ENCODE measurements at regions not wholly inside any gene's neighbourhood (a gene's known extent, or its start where the extent isn't known, plus 50 kb on each side); places are given as distances from the start of the nearest gene placed in this dataset.

DNA sequence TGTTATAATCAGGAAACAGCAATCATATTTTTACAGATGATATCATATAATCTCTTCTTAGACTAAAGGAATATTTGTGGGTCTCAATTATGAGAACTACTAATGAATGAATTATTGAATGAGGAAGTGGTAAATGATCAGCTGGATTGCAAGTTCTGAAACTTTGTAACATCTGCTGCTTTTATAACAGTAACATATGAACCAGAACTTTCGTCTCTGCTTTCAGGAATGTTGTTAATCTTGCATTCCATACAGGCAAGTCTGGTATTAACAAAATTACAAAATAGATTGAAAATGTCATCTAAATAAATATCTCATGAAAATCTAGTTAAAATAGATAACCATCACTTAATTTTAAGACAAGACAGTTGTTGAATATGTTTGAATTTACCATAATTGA is 110.5 kb upstream of the COL11A1 start:
- H3K27ac ChIP-seq: no peak overlapping the region
- TF ChIP-seq POLR2A (IDR thresholded peaks at IDR 0.05): no peak
- TF ChIP-seq EP300 (IDR thresholded peaks at IDR 0.05): no peak
- TF ChIP-seq, protein P1, sequence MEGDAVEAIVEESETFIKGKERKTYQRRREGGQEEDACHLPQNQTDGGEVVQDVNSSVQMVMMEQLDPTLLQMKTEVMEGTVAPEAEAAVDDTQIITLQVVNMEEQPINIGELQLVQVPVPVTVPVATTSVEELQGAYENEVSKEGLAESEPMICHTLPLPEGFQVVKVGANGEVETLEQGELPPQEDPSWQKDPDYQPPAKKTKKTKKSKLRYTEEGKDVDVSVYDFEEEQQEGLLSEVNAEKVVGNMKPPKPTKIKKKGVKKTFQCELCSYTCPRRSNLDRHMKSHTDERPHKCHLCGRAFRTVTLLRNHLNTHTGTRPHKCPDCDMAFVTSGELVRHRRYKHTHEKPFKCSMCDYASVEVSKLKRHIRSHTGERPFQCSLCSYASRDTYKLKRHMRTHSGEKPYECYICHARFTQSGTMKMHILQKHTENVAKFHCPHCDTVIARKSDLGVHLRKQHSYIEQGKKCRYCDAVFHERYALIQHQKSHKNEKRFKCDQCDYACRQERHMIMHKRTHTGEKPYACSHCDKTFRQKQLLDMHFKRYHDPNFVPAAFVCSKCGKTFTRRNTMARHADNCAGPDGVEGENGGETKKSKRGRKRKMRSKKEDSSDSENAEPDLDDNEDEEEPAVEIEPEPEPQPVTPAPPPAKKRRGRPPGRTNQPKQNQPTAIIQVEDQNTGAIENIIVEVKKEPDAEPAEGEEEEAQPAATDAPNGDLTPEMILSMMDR (IDR thresholded peaks at IDR 0.05): no peak
- H3K36me3 ChIP-seq: no peaks in the 10 kb centered on the region
- intact Hi-C loops (cut with DNase I): no loop called here
- no peaks in the 10 kb centered on the region for H3K27me3 ChIP-seq
- no peaks in the 10 kb centered on the region for H3K4me1 ChIP-seq (ENCODE audit: insufficient read depth)
- no peak overlapping the region for H3K4me3 ChIP-seq
- no peak for DNase-seq
- no peaks in the 10 kb centered on the region for H3K9me3 ChIP-seq
- 20 to 28% (median 28%) methylated on average over 1 of the region's 1 CpG for WGBS, 3 donors

DNA sequence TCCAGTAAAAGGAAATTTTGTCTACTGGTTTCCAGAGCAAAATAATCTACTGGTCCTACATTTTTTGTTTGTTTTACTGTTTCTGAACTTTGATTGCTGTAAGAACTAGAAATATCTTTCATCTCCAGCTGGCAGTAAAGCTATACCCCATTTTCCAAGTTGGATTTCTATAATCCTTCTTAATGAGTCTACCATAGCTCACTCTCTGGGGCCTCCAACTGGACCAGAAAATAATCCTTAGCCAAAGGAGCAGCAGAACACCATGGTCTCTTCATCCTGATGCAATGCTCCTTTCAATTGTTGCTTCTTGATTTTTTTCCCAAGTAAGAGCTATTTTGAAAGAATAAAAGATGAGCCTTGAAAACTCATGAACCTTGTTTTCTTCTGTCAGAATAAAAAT is 110.0 kb upstream of the COL11A1 start:
- DNase-seq: no peak
- intact Hi-C loops (cut with DNase I): no loop called here
- H3K27me3 ChIP-seq: no peaks in the 10 kb centered on the region
- H3K9me3 ChIP-seq: no peaks in the 10 kb centered on the region
- H3K4me1 ChIP-seq (ENCODE audit: insufficient read depth): no peaks in the 10 kb centered on the region
- H3K4me3 ChIP-seq: no peak overlapping the region
- TF ChIP-seq POLR2A (IDR thresholded peaks at IDR 0.05) (no peak), EP300 (IDR thresholded peaks at IDR 0.05) (no peak)
- TF ChIP-seq, protein P1 (IDR thresholded peaks at IDR 0.05): no peak
- H3K36me3 ChIP-seq: no peaks in the 10 kb centered on the region
- H3K27ac ChIP-seq: no peak overlapping the region

DNA sequence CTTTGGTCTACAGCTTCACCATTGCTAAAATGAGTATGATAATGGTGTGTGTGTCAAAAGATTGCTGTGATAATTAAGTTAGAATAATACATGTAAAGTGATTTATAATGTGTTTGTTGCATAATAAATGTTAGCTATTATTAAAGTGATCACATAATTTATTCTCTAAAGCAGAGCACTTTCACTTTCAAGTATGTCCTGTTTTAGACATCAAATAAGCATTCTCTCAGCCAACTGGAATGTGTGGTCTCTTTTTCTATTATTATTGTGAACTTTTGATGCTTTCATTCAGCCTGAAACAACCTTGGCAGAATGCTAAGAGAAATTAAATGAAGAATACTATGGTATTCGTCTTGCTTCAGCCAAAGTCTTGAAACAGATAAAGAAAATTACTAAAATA is 102.8 kb upstream of the COL11A1 start:
- TF ChIP-seq, protein P1 (IDR thresholded peaks at IDR 0.05): no peak
- TF ChIP-seq POLR2A (IDR thresholded peaks at IDR 0.05) (no peak), EP300 (IDR thresholded peaks at IDR 0.05) (no peak)
- no peaks in the 10 kb centered on the region for H3K4me1 ChIP-seq (ENCODE audit: insufficient read depth)
- H3K27me3 ChIP-seq: no peaks in the 10 kb centered on the region
- no peak overlapping the region for H3K4me3 ChIP-seq
- intact Hi-C loops (cut with DNase I): no loop called here
- no peaks in the 10 kb centered on the region for H3K9me3 ChIP-seq
- no peaks in the 10 kb centered on the region for H3K36me3 ChIP-seq
- WGBS, 3 donors: 3 to 4% (median 3%) methylated on average over 1 of the region's 1 CpG
- DNase-seq: no peak
- no peak overlapping the region for H3K27ac ChIP-seq

DNA sequence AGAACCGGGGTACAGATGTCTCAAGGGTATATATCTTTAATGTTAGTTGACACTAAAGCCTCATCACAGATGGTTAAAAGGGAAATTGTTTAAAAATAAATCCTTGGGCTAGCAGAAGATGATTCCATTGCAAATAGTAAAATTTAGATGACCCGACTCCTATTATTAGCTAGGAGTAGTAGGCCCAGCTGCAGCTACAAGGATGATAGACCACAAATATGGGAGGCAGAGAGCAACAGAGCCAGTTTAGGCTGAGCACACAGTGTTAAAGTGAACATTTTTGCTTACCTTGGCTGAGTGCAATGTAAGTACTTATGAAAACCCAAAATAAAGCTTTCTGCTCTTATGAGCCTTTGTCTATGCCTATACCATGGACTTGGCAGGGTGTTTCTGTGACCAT is 100.5 kb upstream of the COL11A1 start:
- H3K4me3 ChIP-seq: no peak overlapping the region
- intact Hi-C loops (cut with DNase I): no loop called here
- TF ChIP-seq EP300 (IDR thresholded peaks at IDR 0.05): no peak
- TF ChIP-seq, protein P1 (IDR thresholded peaks at IDR 0.05): no peak

DNA sequence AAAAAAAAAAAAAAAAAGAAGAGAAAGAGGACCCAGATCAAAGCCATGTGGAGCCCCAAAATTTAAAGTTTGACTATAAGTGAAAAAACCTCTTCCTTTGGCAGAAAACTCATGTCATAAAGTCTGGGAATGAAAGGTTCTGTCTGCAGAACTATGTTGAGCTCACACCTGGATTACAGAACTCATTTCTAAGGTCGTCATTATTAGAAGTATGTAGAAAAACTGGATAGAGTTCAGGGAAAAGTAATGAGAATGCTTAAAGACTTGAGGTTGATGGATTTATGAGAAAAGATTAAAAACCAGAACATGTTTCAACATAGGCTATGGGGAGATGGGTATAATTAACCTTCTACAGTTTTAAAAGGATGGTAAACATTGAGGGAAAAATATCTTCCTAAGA is 90.7 kb upstream of the COL11A1 start:
- WGBS, 3 donors: 47 to 58% (median 51%) methylated on average over 1 of the region's 1 CpG
- Histone ChIP-seq H3K4me1 (ENCODE audit: insufficient read depth) (no peaks in the 10 kb centered on the region), H3K4me3 (no peak overlapping the region), H3K27me3 (no peaks in the 10 kb centered on the region), H3K36me3 (no peaks in the 10 kb centered on the region), H3K9me3 (no peaks in the 10 kb centered on the region), H3K27ac (no peak overlapping the region)
- TF ChIP-seq, protein P1 (IDR thresholded peaks at IDR 0.05): no peak
- intact Hi-C loops (cut with DNase I): loop anchor here in 1 of 4 donors (2.0 kb wide), 1 partner anchor 14 kb away; no protein-coding TSS in a partner anchor
- DNase-seq: no peak

More for the DNA sequence above, 100.5 kb upstream of the COL11A1 start:
- 64 to 76% (median 73%) methylated on average over 2 of the region's 2 CpGs for WGBS, 3 donors
- Histone ChIP-seq H3K27me3 (no peaks in the 10 kb centered on the region), H3K27ac (no peak overlapping the region), H3K36me3 (no peaks in the 10 kb centered on the region), H3K4me1 (ENCODE audit: insufficient read depth) (no peaks in the 10 kb centered on the region), H3K9me3 (no peaks in the 10 kb centered on the region)
- DNase-seq: no peak
